Smooth muscle cell (in vitro differentiated cells): ENCODE measurements at regions not wholly inside any gene's neighbourhood (a gene's known extent, or its start where the extent isn't known, plus 50 kb on each side); places are given as distances from the start of the nearest gene placed in this dataset.

ENCODE experiments used
- DNase-seq: peaks from one replicate; lab custom pipeline; 2025; ENCODE audit not compliant: unreplicated experiment; lab: John Stamatoyannopoulos, UW
- H2AFZ ChIP-seq: fragments of 200-600 bp; sonication (generic); 2 replicates; pipeline ENCODE4 v1.6.0; 2016; ENCODE audit warnings: antibody characterized with exemption, low read depth, mild to moderate bottlenecking
- H3F3A ChIP-seq: fragments of 200-600 bp; sonication (generic); 2 replicates; pipeline ENCODE4 v1.6.0; 2017; ENCODE audit warnings: antibody characterized with exemption, low read depth
- H3K27ac ChIP-seq: fragments of 200-600 bp; sonication (generic); 2 replicates; pipeline ENCODE4 v1.5.1; 2016; ENCODE audit warnings: low read depth, mild to moderate bottlenecking
- H3K27me3 ChIP-seq: fragments of 200-600 bp; sonication (generic); 2 replicates; pipeline ENCODE4 v1.6.1; 2016; ENCODE audit warnings: low read depth, mild to moderate bottlenecking
- H3K36me3 ChIP-seq: fragments of 200-600 bp; sonication (generic); 2 replicates; pipeline ENCODE4 v1.5.1; 2016; ENCODE audit warnings: low read depth
- H3K4me1 ChIP-seq: fragments of 200-600 bp; sonication (generic); 2 replicates; pipeline ENCODE4 v1.5.1; 2016; ENCODE audit warnings: low read depth
- H3K4me2 ChIP-seq: fragments of 200-600 bp; sonication (generic); 2 replicates; pipeline ENCODE4 v1.6.0; 2016; ENCODE audit warnings: mild to moderate bottlenecking
- H3K4me3 ChIP-seq: fragments of 200-600 bp; sonication (generic); 2 replicates; pipeline ENCODE4 v1.5.1; 2016; ENCODE audit warnings: mild to moderate bottlenecking
- H3K79me2 ChIP-seq: fragments of 200-600 bp; sonication (generic); 2 replicates; pipeline ENCODE4 v1.6.0; 2016; ENCODE audit warnings: low read depth, mild to moderate bottlenecking
- H3K9ac ChIP-seq: fragments of 200-600 bp; sonication (generic); 2 replicates; pipeline ENCODE4 v1.6.0; 2016; ENCODE audit warnings: low read depth
- H3K9me3 ChIP-seq: fragments of 200-600 bp; sonication (generic); replicated peaks from 2 replicates; pipeline ENCODE4 v1.5.1; 2016; ENCODE audit warnings: low read depth
- H4K20me1 ChIP-seq: fragments of 200-600 bp; sonication (generic); 2 replicates; pipeline ENCODE4 v1.6.0; 2016; ENCODE audit warnings: low read depth
- CTCF ChIP-seq: fragments of 200-600 bp; sonication (generic); IDR thresholded peaks from 2 replicates; pipeline ENCODE4 v1.5.1; 2017; ENCODE audit warnings: borderline replicate concordance, mild to moderate bottlenecking, antibody characterized with exemption; ENCODE audit not compliant: insufficient read depth, poor library complexity, severe bottlenecking
- WGBS: methylation state at CpG from one replicate; pipeline ENCODE4 v1.1.7; 2016; ENCODE audit warnings: low lambda C conversion rate; 5-methylcytosine and 5-hydroxymethylcytosine counted together

- Histone ChIP-seq H3K27ac (no peak overlapping the region), H3K4me2 (no peak overlapping the region), H3K4me3 (no peak overlapping the region), H3K36me3 (no peaks in the 10 kb centered on the region), H2AFZ (no peak overlapping the region), H3K9ac (no peak overlapping the region), H3K9me3 (no peaks in the 10 kb centered on the region), H3F3A (no peaks in the 10 kb centered on the region), H3K79me2 (no peaks in the 10 kb centered on the region), H3K27me3 (no peaks in the 10 kb centered on the region), H3K4me1 (peaks cover 7% of the 10 kb centered on the region), H4K20me1 (no peaks in the 10 kb centered on the region)
- TF ChIP-seq CTCF = no peak
- no peak for DNase-seq
- WGBS = 96% methylated on average over 5 of the region's 5 CpGs
Measured at GRCh38 chr6:125564941-125565340, 184.5 kb upstream of the HEY2 start.

GRCh38 chr6:125567407-125567806 is 182.0 kb upstream of the HEY2 start:
- H2AFZ ChIP-seq = no peak overlapping the region
- H3K9me3 ChIP-seq = no peaks in the 10 kb centered on the region
- no peaks in the 10 kb centered on the region for H3K79me2 ChIP-seq
- H3K4me1 ChIP-seq = peaks cover 7% of the 10 kb centered on the region
- no peak overlapping the region for H3K9ac ChIP-seq
- H3K27ac ChIP-seq = no peak overlapping the region
- no peak overlapping the region for H3K4me3 ChIP-seq
- no peaks in the 10 kb centered on the region for H4K20me1 ChIP-seq
- H3K36me3 ChIP-seq = no peaks in the 10 kb centered on the region
- H3K27me3 ChIP-seq = no peaks in the 10 kb centered on the region
- H3K4me2 ChIP-seq = no peak overlapping the region
- TF ChIP-seq CTCF = no peak
- 100% methylated on average over 1 of the region's 1 CpG for WGBS
- no peak for DNase-seq
- H3F3A ChIP-seq = no peaks in the 10 kb centered on the region

- Histone ChIP-seq H3K27ac (no peak overlapping the region), H3K4me3 (no peak overlapping the region), H3K36me3 (no peaks in the 10 kb centered on the region), H4K20me1 (no peaks in the 10 kb centered on the region), H3F3A (no peaks in the 10 kb centered on the region), H2AFZ (no peak overlapping the region), H3K4me1 (peaks cover 7% of the 10 kb centered on the region), H3K9ac (no peak overlapping the region), H3K27me3 (no peaks in the 10 kb centered on the region), H3K4me2 (no peak overlapping the region), H3K9me3 (no peaks in the 10 kb centered on the region), H3K79me2 (no peaks in the 10 kb centered on the region)
- 97% methylated on average over 4 of the region's 4 CpGs for WGBS
- no peak for DNase-seq
- no peak for TF ChIP-seq CTCF
Measured at GRCh38 chr6:125568609-125569008, 180.8 kb upstream of the HEY2 start.

- Histone ChIP-seq H3K27ac (no peak overlapping the region), H3K4me3 (no peak overlapping the region), H4K20me1 (no peaks in the 10 kb centered on the region), H3K4me1 (no peaks in the 10 kb centered on the region), H3K9me3 (no peaks in the 10 kb centered on the region), H3K4me2 (no peak overlapping the region), H3K79me2 (no peaks in the 10 kb centered on the region), H3F3A (no peaks in the 10 kb centered on the region), H2AFZ (no peak overlapping the region), H3K9ac (no peak overlapping the region), H3K36me3 (no peaks in the 10 kb centered on the region), H3K27me3 (no peaks in the 10 kb centered on the region)
- no peak for TF ChIP-seq CTCF
- no peak for DNase-seq
- 91% methylated on average over 2 of the region's 2 CpGs for whole genome bisulfite sequencing
Measured at GRCh38 chr6:125570526-125570925, 178.9 kb upstream of the HEY2 start.
